ENCODE measurements at regions not wholly inside any gene's neighbourhood (a gene's known extent, or its start where the extent isn't known, plus 50 kb on each side); places are given as distances from the start of the nearest gene placed in this dataset.

GRCh38 chr12:94916663-94917062 lies 86.8 kb downstream of the NDUFA12 start:
- TF ChIP-seq CTCF (IDR thresholded peaks at IDR 0.05; ENCODE audit: insufficient read depth, low read length, poor library complexity, severe bottlenecking), result no peak
- TF ChIP-seq EZH2phosphoT487 (conservative IDR thresholded peaks at IDR 0.05; ENCODE audit: low read length), result no peak
